ENCODE measurements at regions not wholly inside any gene's neighbourhood (a gene's known extent, or its start where the extent isn't known, plus 50 kb on each side); places are given as distances from the start of the nearest gene placed in this dataset.

- Histone ChIP-seq H3K27ac (no peak overlapping the region), H3K27me3 (no peaks in the 10 kb centered on the region), H3K36me3 (no peaks in the 10 kb centered on the region), H3K4me3 (no peak overlapping the region), H3K4me1 (no peaks in the 10 kb centered on the region), H3K9me3 (no peaks in the 10 kb centered on the region)
- DNase-seq (ENCODE audit: low spot score in 2 of 2), result no peak
- intact Hi-C loops (cut with DNase I; ENCODE audit: low total_unique reads), result no loop called here
- TF ChIP-seq CTCF (IDR thresholded peaks at IDR 0.05), result no peak
- TF ChIP-seq POLR2A (IDR thresholded peaks at IDR 0.05), result no peak
- no peak for TF ChIP-seq POLR2AphosphoS5 (IDR thresholded peaks at IDR 0.05)
Measured at GRCh38 chr7:52779004-52779403, 256.4 kb upstream of the POM121L12 start.

- TF ChIP-seq CTCF (IDR thresholded peaks at IDR 0.05), result no peak
- TF ChIP-seq POLR2AphosphoS5 (IDR thresholded peaks at IDR 0.05), result no peak
- intact Hi-C loops (cut with DNase I; ENCODE audit: low total_unique reads), result no loop called here
Measured at GRCh38 chr7:52777051-52777822, 258.2 kb upstream of the POM121L12 start.

GRCh38 chr7:52775876-52776275 lies 259.6 kb upstream of the POM121L12 start:
- intact Hi-C loops (cut with DNase I; ENCODE audit: low total_unique reads), result no loop called here
- TF ChIP-seq POLR2AphosphoS5 (IDR thresholded peaks at IDR 0.05) (no peak), POLR2A (IDR thresholded peaks at IDR 0.05) (no peak), CTCF (IDR thresholded peaks at IDR 0.05) (no peak)
- no peaks in the 10 kb centered on the region for H3K4me1 ChIP-seq
- H3K36me3 ChIP-seq, result no peaks in the 10 kb centered on the region
- no peak overlapping the region for H3K27ac ChIP-seq
- no peak overlapping the region for H3K4me3 ChIP-seq
- H3K9me3 ChIP-seq, result no peaks in the 10 kb centered on the region
- DNase-seq (ENCODE audit: low spot score in 2 of 2), result no peak
- no peaks in the 10 kb centered on the region for H3K27me3 ChIP-seq

More at GRCh38 chr7:52777051-52777822, 258.2 kb upstream of the POM121L12 start:
- Histone ChIP-seq H3K9me3 (no peaks in the 10 kb centered on the region), H3K36me3 (no peaks in the 10 kb centered on the region), H3K4me3 (no peak overlapping the region), H3K27me3 (no peaks in the 10 kb centered on the region), H3K27ac (no peak overlapping the region), H3K4me1 (no peaks in the 10 kb centered on the region)
- DNase-seq (ENCODE audit: low spot score in 2 of 2), result no peak

- no peak for TF ChIP-seq POLR2AphosphoS5 (IDR thresholded peaks at IDR 0.05)
- no peak for TF ChIP-seq CTCF (IDR thresholded peaks at IDR 0.05)
- TF ChIP-seq POLR2A (IDR thresholded peaks at IDR 0.05), result no peak
- Histone ChIP-seq H3K27ac (no peak overlapping the region), H3K4me3 (no peak overlapping the region), H3K36me3 (no peaks in the 10 kb centered on the region), H3K4me1 (no peaks in the 10 kb centered on the region), H3K9me3 (no peaks in the 10 kb centered on the region), H3K27me3 (no peaks in the 10 kb centered on the region)
- intact Hi-C loops (cut with DNase I; ENCODE audit: low total_unique reads), result no loop called here
- DNase-seq (ENCODE audit: low spot score in 2 of 2), result no peak
Measured at GRCh38 chr7:52771177-52771576, 264.3 kb upstream of the POM121L12 start.

- Histone ChIP-seq H3K9me3 (no peaks in the 10 kb centered on the region), H3K4me1 (no peaks in the 10 kb centered on the region), H3K36me3 (no peaks in the 10 kb centered on the region), H3K4me3 (no peak overlapping the region), H3K27me3 (no peaks in the 10 kb centered on the region), H3K27ac (no peak overlapping the region)
- TF ChIP-seq POLR2AphosphoS5 (IDR thresholded peaks at IDR 0.05) (no peak), POLR2A (IDR thresholded peaks at IDR 0.05) (no peak), CTCF (IDR thresholded peaks at IDR 0.05) (no peak)
- intact Hi-C loops (cut with DNase I; ENCODE audit: low total_unique reads), result no loop called here
- no peak for DNase-seq (ENCODE audit: low spot score in 2 of 2)
Measured at GRCh38 chr7:52764492-52765169, 270.8 kb upstream of the POM121L12 start.

Data from breast epithelium (tissue), 4 donors.